ENCODE measurements at regions not wholly inside any gene's neighbourhood (a gene's known extent, or its start where the extent isn't known, plus 50 kb on each side); places are given as distances from the start of the nearest gene placed in this dataset.

GRCh38 chr2:155599834-155600233 is 732.7 kb downstream of the NR4A2 start:
- TF ChIP-seq E2F6 (IDR thresholded peaks at IDR 0.05; ENCODE audit: borderline replicate concordance, low read depth) (no peak), REST (IDR thresholded peaks at IDR 0.05) (no peak), GATA3 (IDR thresholded peaks at IDR 0.05; ENCODE audit: borderline replicate concordance) (no peak), POLR2A (IDR thresholded peaks at IDR 0.05; ENCODE audit: low read length) (no peak), CTCF (IDR thresholded peaks at IDR 0.05) (no peak), CEBPB (IDR thresholded peaks at IDR 0.05) (no peak), EP300 (IDR thresholded peaks at IDR 0.05) (no peak), CBX2 (IDR thresholded peaks at IDR 0.05; ENCODE audit: borderline replicate concordance, low read depth) (no peak), RARB (CRISPR knock-in tag; IDR thresholded peaks at IDR 0.05) (no peak), ESRRA (IDR thresholded peaks at IDR 0.05; ENCODE audit: borderline replicate concordance, low read length) (no peak), RCOR1 (IDR thresholded peaks at IDR 0.05; ENCODE audit: low read depth, low read length) (no peak), MYC (IDR thresholded peaks at IDR 0.05; ENCODE audit: borderline replicate concordance, low read length) (no peak), HDAC2 (IDR thresholded peaks at IDR 0.05) (no peak)

Measured in A549 (cell line).